ENCODE measurements at regions not wholly inside any gene's neighbourhood (a gene's known extent, or its start where the extent isn't known, plus 50 kb on each side); places are given as distances from the start of the nearest gene placed in this dataset.
"Not testable (repeated sequence)": the region's sequence is repeated elsewhere in the genome, so short reads cannot be mapped to it uniquely, and the experiment has no call there.

GRCh38 chr16:64343820-64344443, 777.9 kb downstream of the CDH11 start:
- TF ChIP-seq CTCF (IDR thresholded peaks at IDR 0.05; ENCODE audit: low read depth, low read length, poor library complexity, severe bottlenecking); EZH2phosphoT487 (IDR thresholded peaks at IDR 0.05; ENCODE audit: borderline replicate concordance, low read length): not testable (repeated sequence)

Measured in DOHH2 (cell line).